Activated naive CD8-positive, alpha-beta T cell treated with anti-CD3 and anti-CD28 coated beads, Interleukin-2, amount 10 ng/mL, durations not matched to agents 7 days and 5 days (primary cell): ENCODE measurements at regions not wholly inside any gene's neighbourhood (a gene's known extent, or its start where the extent isn't known, plus 50 kb on each side); places are given as distances from the start of the nearest gene placed in this dataset.
"Not testable (repeated sequence)": the region's sequence is repeated elsewhere in the genome, so short reads cannot be mapped to it uniquely, and the experiment has no call there.

ENCODE experiments used
- ATAC-seq: fragments of 150-1000 bp; cut with Tn5 transposase; one replicate; pipeline ENCODE4 v1.10.0; 2021; ENCODE audit warnings: low read depth, moderate library complexity
- POLR2A ChIA-PET: fragments of 350-600 bp; sonication (Branson Sonifier 250); formaldehyde crosslinking; loops from one replicate; lab custom pipeline; 2021; ENCODE audit warnings: antibody characterized with exemption; lab: Charles Lee
- DNase-seq: peaks from one replicate; pipeline ENCODE4 v3.0.0; 2021
- H3K27ac Mint-ChIP-seq: one replicate; pipeline ENCODE4 v1.8.0; 2022; ENCODE audit warnings: mild to moderate bottlenecking, mixed read lengths
- H3K27me3 Mint-ChIP-seq: one replicate; pipeline ENCODE4 v1.8.0; 2022; ENCODE audit warnings: mild to moderate bottlenecking, moderate library complexity, mixed read lengths
- H3K36me3 Mint-ChIP-seq: one replicate; pipeline ENCODE4 v1.8.0; 2021; ENCODE audit warnings: mild to moderate bottlenecking, mixed read lengths
- H3K4me1 Mint-ChIP-seq: one replicate; pipeline ENCODE4 v1.8.0; 2021; ENCODE audit warnings: mixed read lengths
- H3K4me3 Mint-ChIP-seq: one replicate; pipeline ENCODE4 v1.8.0; 2022; ENCODE audit warnings: mild to moderate bottlenecking, moderate library complexity, mixed read lengths
- H3K9me3 Mint-ChIP-seq: one replicate; pipeline ENCODE4 v1.8.0; 2021; ENCODE audit warnings: mixed read lengths

DNA sequence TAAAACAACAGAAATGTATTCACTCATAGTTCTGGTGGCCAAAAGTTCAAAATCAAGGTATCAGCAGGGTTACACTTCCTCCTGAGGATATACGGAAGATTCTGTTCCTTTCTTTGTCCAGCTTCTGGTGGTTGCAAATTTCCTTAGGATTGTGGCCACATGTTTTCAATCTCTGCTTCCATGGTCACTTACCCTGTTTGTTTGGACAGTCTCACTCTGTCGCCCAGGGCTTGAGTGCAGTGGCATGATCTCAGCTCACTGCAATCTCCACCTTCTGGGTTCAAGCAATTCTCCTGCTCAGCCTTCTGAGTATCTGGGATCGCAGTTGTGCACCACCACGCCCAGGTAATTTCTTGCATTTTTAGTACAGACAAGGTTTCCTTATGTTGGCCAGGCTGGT, 534.3 kb downstream of the KCNA4 start:
- no peak for DNase-seq
- POLR2A ChIA-PET, result no interaction called here
- Mint-ChIP-seq H3K9me3 (peaks cover 1% of the 10 kb centered on the region), H3K27ac (no peak overlapping the region), H3K4me1 (no peaks in the 10 kb centered on the region), H3K4me3 (no peak overlapping the region), H3K27me3 (no peaks in the 10 kb centered on the region), H3K36me3 (no peaks in the 10 kb centered on the region)
- ATAC-seq, result no peak

DNA sequence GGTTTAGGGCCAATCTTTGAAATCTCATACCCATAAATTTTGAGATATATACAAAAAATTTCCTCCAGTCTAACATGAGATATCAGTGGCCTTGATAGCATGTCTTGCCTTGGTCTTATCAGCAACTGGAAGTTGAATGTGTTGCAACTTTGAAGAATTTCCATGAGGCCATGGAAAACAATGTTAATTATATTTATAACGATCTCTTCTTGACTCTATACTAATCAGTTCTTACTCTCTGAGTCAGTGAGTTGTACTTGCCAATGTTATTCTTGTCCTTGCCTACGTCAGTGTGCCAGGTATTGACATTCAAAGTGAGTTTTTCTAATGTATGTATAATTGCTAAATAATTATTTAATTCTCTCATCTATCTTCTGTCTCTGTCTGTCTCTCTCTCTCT, 535.1 kb downstream of the KCNA4 start:
- no peaks in the 10 kb centered on the region for H3K27me3 Mint-ChIP-seq
- DNase-seq, result no peak
- H3K27ac Mint-ChIP-seq, result no peak overlapping the region
- POLR2A ChIA-PET, result no interaction called here
- no peaks in the 10 kb centered on the region for H3K4me1 Mint-ChIP-seq
- H3K9me3 Mint-ChIP-seq, result peaks cover 1% of the 10 kb centered on the region
- ATAC-seq, result no peak
- no peaks in the 10 kb centered on the region for H3K36me3 Mint-ChIP-seq
- H3K4me3 Mint-ChIP-seq, result no peak overlapping the region

DNA sequence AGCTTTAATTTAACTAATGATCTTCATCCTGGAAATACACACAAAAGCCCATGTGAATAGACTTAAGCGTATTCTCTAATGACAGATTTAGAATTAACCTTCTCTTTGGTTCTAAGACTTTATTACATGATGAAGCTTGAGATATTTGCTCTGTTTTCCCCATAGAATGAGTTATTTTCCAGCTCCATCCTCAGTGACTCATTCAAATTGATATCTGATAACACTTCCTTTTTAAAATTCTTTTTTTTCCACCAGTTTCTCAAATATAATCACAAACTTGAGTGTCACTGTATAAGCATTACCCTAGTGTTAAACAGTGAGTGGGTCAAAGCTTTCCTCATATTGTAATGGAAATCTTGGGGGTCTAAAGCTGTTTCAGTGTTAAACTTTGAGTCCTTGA, 535.8 kb downstream of the KCNA4 start:
- DNase-seq (no peak), ATAC-seq (no peak)
- no peaks in the 10 kb centered on the region for H3K4me1 Mint-ChIP-seq
- no peak overlapping the region for H3K4me3 Mint-ChIP-seq
- H3K27me3 Mint-ChIP-seq, result no peaks in the 10 kb centered on the region
- H3K9me3 Mint-ChIP-seq, result peaks cover 1% of the 10 kb centered on the region
- H3K27ac Mint-ChIP-seq, result no peak overlapping the region
- POLR2A ChIA-PET, result no interaction called here
- no peaks in the 10 kb centered on the region for H3K36me3 Mint-ChIP-seq

DNA sequence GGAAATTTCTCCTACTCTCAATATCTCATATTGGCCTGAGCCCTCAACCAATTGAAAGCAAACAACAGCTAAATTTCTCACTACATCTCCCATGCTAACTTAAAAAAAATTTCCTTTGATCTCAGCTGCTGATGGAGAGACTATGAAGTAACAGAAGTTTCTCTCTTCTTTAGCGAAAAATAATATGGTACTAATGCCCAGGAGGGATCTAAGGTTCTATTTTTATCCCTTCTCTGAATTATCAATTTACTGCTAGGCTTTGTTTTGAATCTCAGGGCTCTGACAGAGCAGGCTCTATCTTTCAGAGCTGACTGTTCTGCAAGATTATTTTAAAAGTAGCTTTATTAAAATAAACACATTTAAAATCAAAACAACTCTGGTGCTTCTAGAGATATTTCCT, 558.6 kb downstream of the KCNA4 start:
- no peaks in the 10 kb centered on the region for H3K36me3 Mint-ChIP-seq
- H3K4me3 Mint-ChIP-seq, result no peak overlapping the region
- no peak for ATAC-seq
- POLR2A ChIA-PET, result no interaction called here
- H3K27ac Mint-ChIP-seq, result no peak overlapping the region
- H3K4me1 Mint-ChIP-seq, result no peaks in the 10 kb centered on the region
- no peaks in the 10 kb centered on the region for H3K9me3 Mint-ChIP-seq
- no peak for DNase-seq
- H3K27me3 Mint-ChIP-seq, result no peaks in the 10 kb centered on the region

DNA sequence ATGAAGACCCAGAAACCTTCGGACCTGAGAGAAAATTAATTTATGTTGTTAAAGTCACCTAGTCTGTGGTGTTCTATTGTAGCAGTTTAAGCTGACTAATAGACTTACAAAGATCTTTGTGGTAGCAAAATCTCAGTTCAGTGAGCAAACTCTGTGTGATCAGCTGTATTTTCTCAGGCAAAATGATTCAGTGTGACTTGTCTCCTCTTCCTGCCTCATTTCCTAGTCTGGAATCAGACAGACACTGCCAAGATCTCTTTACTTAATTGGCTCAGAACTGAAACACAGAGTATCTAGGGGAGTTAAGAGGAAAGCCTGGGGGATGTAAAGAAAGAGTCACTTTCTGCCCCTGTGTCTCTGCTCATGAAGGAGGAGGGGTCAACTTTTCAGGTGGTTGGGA, 564.7 kb downstream of the KCNA4 start:
- ATAC-seq (no peak), DNase-seq (no peak)
- Mint-ChIP-seq H3K9me3 (no peaks in the 10 kb centered on the region), H3K4me3 (no peak overlapping the region), H3K36me3 (no peaks in the 10 kb centered on the region), H3K27me3 (no peaks in the 10 kb centered on the region), H3K4me1 (no peaks in the 10 kb centered on the region), H3K27ac (no peak overlapping the region)
- POLR2A ChIA-PET, result no interaction called here

DNA sequence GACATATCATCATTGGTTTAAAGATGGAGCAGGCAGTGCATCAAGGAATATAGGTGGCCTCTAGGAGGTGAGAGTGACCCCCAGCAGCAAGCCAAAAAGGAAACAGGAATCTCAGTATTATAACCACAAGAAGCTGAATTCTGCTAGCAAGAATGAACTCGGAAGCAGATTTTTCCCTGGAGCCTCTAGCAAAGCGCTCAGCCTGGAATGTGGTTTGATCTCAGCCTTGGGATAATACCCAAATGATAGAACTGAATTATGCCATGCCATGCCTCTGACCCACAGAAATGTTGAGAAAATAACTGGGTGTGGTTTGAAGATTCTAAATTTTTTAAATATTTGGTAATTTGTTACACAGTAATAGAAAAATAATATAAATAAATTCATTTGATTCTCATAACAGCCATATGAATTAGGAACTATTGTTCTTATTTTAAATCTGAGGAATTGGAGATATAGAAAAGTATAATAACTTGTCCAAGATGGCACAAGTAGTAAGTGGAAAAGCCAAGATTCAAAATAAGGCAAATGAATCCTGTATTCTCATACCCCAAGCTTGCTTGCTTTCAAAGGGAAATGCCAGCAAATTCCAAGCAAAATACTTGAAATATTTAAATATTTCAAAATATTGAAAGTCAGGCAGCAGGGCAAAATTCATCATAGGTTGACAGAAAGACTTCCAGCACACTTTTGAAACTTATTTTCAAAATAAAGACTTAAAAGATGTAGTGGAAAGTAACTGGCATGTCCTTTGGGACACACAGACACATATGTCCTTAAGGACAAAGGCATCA, 567.4 kb downstream of the KCNA4 start:
- peaks cover 2% of the 10 kb centered on the region for H3K9me3 Mint-ChIP-seq
- ATAC-seq, result no peak
- no peaks in the 10 kb centered on the region for H3K4me1 Mint-ChIP-seq

DNA sequence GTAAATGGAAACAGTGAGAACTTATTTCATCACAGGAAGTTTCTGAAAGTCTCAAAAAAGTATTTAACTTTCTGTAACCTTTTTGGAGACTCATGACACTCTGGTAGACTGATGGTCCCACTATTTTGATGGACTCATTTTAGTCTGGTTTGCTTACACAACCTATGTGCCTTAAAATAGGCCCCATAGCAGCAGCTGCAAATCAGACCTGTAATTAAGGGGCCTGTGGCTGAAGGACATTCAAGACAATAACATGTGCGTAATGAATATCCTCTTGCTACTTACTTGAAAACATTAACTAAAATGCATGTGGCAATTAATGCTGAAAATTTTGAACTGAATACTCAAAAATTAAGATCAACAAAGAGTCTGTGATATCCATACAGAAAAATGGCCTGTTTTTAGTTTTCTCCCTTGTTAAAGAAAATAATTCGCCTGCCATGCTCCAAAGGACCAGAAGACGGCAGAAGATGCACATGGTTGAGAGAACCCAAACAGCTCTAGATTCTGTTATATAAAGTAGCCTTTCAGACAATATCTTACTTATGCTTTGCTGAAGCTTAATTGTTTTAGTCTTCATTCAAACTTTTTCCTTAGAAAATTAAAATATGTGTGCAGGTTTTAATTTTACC, 568.5 kb downstream of the KCNA4 start:
- Mint-ChIP-seq H3K36me3 (no peaks in the 10 kb centered on the region), H3K4me1 (no peaks in the 10 kb centered on the region), H3K27me3 (no peaks in the 10 kb centered on the region), H3K9me3 (peaks cover 2% of the 10 kb centered on the region), H3K27ac (no peak overlapping the region), H3K4me3 (no peak overlapping the region)
- DNase-seq (no peak), ATAC-seq (no peak)
- POLR2A ChIA-PET, result no interaction called here

More for the DNA sequence above, 567.4 kb downstream of the KCNA4 start:
- H3K27me3 Mint-ChIP-seq, result no peaks in the 10 kb centered on the region
- H3K36me3 Mint-ChIP-seq, result no peaks in the 10 kb centered on the region
- no peak overlapping the region for H3K27ac Mint-ChIP-seq
- DNase-seq, result no peak
- no peak overlapping the region for H3K4me3 Mint-ChIP-seq
- POLR2A ChIA-PET, result no interaction called here

DNA sequence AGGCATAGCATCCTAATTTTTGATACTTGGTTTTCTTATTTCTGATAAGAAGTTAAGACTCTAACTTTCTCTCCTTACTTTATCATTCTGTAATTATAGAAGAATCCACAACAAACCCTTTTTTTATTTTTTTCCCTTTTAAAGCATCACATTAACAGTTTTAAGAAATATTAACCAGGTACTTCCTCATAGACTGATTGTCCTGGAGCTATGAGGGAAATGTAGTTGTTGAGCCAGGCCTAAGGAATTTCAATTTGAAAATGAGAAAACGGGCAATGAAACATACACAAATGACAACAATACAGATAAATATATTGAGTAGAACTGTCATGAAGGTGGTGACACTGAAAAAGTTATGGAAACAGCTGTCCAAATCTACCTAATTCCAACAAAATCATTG, 569.0 kb downstream of the KCNA4 start:
- no peaks in the 10 kb centered on the region for H3K4me1 Mint-ChIP-seq
- DNase-seq, result no peak
- H3K27me3 Mint-ChIP-seq, result no peaks in the 10 kb centered on the region
- no peak overlapping the region for H3K4me3 Mint-ChIP-seq
- no peak for ATAC-seq
- POLR2A ChIA-PET, result no interaction called here
- no peak overlapping the region for H3K27ac Mint-ChIP-seq
- H3K36me3 Mint-ChIP-seq, result no peaks in the 10 kb centered on the region
- peaks cover 2% of the 10 kb centered on the region for H3K9me3 Mint-ChIP-seq

DNA sequence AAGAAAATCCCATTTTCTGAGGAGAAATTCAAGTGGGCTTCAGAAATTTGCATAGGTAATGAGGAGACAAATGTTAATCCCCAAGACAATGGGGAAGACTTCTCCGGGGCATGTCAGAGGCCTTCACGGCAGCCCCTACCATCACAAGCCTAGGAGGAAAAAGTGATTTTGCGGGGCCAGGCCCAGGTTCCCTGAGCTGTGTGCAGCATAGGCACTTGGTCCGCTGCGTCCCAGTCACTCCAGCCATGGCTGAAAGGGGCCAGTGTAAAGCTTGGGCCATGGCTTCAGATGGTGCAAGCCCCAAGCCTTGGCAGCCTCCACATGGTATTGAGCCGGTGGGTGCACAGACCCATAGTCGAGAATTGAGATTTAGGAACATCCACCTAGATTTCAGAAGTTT, 570.7 kb downstream of the KCNA4 start:
- H3K36me3 Mint-ChIP-seq, result no peaks in the 10 kb centered on the region
- POLR2A ChIA-PET, result no interaction called here
- ATAC-seq (no peak), DNase-seq (no peak)
- H3K27me3 Mint-ChIP-seq, result no peaks in the 10 kb centered on the region
- no peak overlapping the region for H3K27ac Mint-ChIP-seq
- peaks cover 2% of the 10 kb centered on the region for H3K9me3 Mint-ChIP-seq
- H3K4me3 Mint-ChIP-seq, result no peak overlapping the region
- no peaks in the 10 kb centered on the region for H3K4me1 Mint-ChIP-seq

DNA sequence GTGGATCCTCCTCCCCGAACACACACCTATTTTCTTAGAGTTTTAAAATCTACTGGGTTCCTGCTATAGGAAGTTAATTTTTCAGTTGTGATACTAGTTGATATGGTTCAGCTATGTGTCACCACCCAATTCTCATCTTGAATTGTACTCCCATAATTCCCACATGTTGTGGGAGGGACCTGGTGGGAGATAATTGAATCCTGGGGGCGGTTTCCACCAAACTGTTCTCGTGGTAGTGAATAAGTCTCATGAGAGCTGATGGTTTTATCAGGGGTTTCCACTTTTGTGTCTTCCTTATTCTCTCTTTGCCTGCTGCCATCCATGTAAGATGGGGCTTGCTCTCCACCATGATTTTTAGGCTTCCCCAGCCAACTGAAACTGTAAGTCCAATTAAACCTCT, 571.6 kb downstream of the KCNA4 start:
- H3K4me3 Mint-ChIP-seq, H3K27ac Mint-ChIP-seq, ATAC-seq, H3K4me1 Mint-ChIP-seq, H3K9me3 Mint-ChIP-seq, H3K36me3 Mint-ChIP-seq, DNase-seq, POLR2A ChIA-PET, H3K27me3 Mint-ChIP-seq: not testable (repeated sequence)

DNA sequence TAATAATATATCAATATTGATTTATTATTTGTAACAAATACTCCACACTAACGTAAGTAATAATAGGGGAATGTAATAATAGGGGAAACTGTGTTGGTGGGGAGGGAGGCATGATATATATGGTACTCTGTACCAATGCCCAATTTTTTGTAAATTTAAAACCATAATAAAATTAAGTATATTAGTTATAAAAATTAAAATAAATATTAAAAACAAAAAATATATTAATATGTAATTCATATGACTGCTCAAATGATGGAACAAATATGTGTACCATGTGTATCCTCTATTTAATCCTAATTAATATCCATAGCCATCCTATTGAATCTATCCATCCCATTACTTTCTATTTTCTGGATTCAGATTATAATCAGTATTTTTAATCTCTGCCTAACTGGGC, 578.0 kb downstream of the KCNA4 start:
- no peak for DNase-seq
- ATAC-seq, result no peak
- H3K9me3 Mint-ChIP-seq, result peaks cover 2% of the 10 kb centered on the region
- H3K27me3 Mint-ChIP-seq, result no peaks in the 10 kb centered on the region
- no peaks in the 10 kb centered on the region for H3K36me3 Mint-ChIP-seq
- no peaks in the 10 kb centered on the region for H3K4me1 Mint-ChIP-seq
- no peak overlapping the region for H3K4me3 Mint-ChIP-seq
- POLR2A ChIA-PET, result no interaction called here
- H3K27ac Mint-ChIP-seq, result no peak overlapping the region

DNA sequence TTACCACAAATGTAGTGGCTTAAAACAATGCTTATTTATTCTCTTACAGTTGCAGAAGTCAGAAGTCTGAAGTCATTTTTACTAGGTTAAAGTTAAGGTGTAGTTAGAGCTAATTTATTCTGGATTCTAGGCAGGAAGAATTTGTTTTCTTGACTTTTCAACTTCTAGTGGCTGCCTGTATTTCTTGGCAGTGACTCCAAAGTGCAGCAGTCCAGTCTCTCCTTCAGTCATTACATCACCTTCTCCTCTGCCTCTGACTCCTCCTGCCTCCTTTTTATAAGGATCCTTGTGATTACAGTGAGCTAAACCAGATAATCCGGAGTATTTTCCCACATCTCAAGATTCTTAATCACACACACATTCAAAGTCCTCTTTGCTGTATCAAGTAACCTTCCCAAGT, 581.4 kb downstream of the KCNA4 start:
- DNase-seq (no peak), ATAC-seq (no peak)
- H3K4me1 Mint-ChIP-seq, result no peaks in the 10 kb centered on the region
- POLR2A ChIA-PET, result no interaction called here
- H3K27me3 Mint-ChIP-seq, result no peaks in the 10 kb centered on the region
- no peaks in the 10 kb centered on the region for H3K36me3 Mint-ChIP-seq
- H3K4me3 Mint-ChIP-seq, result no peak overlapping the region
- no peaks in the 10 kb centered on the region for H3K9me3 Mint-ChIP-seq
- no peak overlapping the region for H3K27ac Mint-ChIP-seq

DNA sequence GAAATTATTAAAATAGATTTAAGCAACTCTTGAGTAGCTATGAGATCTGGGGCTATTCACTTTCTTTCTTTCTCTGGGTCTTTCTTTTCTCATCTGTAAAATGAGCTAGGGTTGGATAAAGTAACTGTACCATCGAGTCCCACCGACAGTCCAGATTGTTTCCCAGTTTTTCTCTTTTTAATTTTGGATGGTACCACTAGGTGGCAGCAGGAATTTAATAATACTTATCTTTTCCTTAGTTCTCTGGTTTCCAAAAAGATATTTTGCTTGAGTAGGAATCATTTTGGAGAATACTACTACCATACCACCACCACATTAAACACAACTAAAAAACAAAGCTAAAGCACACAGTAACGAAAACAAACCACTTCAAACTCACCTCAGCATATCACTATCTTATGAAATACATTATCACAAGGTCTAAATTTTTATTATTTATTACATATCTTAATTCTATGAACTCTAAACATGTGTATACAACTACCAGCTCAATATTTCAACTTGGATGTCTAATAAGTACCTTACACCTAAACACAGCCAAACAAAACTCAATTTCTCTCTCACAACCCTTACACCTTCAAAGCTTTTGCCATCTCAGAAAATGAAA, 584.0 kb downstream of the KCNA4 start:
- Mint-ChIP-seq H3K4me1 (no peaks in the 10 kb centered on the region), H3K27ac (no peak overlapping the region), H3K27me3 (no peaks in the 10 kb centered on the region), H3K9me3 (no peaks in the 10 kb centered on the region), H3K36me3 (no peaks in the 10 kb centered on the region), H3K4me3 (no peak overlapping the region)
- POLR2A ChIA-PET, result no interaction called here
- DNase-seq, result no peak
- ATAC-seq, result no peak

DNA sequence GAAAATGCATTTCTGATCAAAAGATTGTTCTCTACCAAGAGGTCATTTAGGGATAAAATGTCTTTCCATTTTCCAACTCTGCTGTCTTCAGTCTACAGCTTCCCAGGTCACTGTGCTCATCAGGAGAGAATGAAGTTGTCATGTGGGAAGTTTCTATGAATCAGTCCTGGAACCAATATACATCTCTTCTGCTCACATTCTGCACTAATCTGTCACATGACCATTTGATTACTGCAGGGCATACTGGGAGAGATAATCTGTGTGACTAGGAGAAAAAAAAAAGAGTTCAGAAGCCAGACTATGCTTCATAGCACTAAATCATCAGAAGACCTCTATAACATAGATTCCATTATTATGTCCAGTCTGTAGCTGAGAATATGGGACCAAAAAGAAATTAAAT, 611.5 kb downstream of the KCNA4 start:
- POLR2A ChIA-PET, result no interaction called here
- Mint-ChIP-seq H3K27ac (no peak overlapping the region), H3K27me3 (no peaks in the 10 kb centered on the region), H3K36me3 (no peaks in the 10 kb centered on the region), H3K4me3 (no peak overlapping the region), H3K4me1 (no peaks in the 10 kb centered on the region), H3K9me3 (peaks cover 3% of the 10 kb centered on the region)
- ATAC-seq, result no peak
- DNase-seq, result no peak
